ENCODE measurements at regions not wholly inside any gene's neighbourhood (a gene's known extent, or its start where the extent isn't known, plus 50 kb on each side); places are given as distances from the start of the nearest gene placed in this dataset.

DNA sequence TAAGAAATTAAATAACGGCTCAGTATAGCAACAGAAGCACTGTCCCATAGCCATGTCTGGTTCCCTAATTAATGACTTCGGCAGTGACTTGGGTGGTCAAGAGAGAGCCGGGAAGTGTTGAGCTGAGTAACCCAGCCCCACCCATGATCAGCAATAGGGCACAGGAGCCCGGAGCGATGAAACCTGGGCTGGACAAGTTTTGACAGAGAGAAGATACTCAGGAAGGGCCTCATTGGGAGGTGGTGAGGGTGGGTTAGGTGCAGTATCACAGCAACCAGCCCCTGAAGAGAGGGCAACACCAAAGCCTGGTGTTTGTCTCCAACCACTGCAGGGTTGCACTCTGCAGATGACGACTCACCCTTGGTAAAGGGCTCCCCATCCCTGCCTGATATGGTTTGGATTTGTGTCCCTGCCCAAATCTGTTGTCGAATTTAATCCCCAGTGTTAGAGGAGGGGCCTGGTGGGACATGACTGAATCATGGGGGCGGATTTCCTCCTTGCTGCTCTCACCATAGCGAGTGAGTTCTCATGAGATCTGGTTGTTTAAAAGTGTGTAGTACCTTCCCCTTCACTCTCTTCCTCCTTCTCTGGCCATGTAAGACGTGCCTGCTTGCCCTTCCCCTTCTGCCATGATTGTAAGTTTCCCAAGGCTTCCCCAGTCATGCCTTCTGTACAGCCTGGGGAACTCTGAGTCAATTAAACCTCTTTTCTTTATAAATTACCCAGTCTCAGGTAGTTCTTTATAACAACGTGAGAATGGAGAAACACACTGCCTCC, 124.9 kb upstream of the MED13L start:
- DNase-seq (ENCODE audit: low spot score) = no peak

DNA sequence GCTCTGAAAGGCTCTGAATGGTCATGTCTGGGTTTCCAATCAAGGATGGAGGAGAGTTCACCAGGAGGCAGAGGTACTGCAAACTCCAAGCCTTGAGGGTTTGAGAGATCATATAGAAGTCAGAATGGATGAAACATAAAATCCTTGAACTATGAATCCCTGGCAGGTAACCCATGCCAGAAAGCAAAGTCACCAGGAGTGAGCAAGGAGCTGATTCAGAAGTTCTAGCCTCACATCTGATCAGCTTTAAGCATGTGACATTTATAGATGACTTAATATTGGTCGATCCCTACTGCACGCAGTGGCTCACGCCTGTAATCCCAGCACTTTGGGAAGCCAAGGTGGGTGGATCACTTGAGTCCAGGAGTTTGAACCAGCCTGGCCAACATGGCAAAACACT, 126.1 kb upstream of the MED13L start:
- no peak for DNase-seq (ENCODE audit: low spot score)

DNA sequence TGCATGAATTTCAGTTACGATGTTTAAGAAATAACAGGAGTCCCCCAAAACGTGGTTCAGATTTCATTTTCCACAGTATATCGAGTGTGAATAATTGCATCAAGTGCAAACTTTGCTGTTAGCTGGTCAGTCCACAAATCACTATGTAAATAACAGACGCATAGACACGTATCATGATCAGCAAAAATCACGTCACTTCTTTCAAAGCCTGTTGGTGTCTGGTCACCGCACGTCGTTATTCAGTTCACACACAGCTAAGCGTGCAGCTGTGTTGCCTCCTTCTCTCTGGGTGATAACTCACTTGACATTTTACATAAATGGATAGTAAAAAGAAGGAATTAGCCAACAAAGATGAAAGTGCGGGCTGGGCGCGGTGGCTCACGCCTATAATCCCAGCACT, 126.8 kb upstream of the MED13L start:
- no peak for DNase-seq (ENCODE audit: low spot score)

- DNase-seq (ENCODE audit: low spot score) = no peak
These were observed 127.6 kb upstream of the MED13L start for GRCh38 chr12:116404913-116405611.

DNA sequence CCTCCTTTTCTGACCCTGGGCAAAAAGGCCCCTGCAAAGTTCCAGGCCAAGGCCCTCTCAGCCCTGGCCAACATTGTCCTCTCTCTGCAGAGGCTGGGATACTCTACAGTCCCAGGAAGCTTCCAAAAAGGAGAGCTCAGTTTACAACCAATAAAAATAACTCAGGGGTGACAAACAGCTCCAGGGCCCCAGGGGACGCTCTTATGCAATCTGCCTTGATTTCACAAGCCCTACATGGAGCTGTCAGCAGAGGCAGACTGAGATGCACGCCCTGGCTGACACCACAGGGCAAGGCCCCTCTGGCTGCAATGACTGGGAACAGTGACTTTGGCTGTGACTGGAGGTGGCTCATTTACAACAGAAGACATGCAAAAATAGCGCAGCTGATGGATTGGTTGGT, 129.0 kb upstream of the MED13L start:
- DNase-seq (ENCODE audit: low spot score) = no peak

GRCh38 chr12:116408489-116409250, 131.2 kb upstream of the MED13L start:
- no peak for DNase-seq (ENCODE audit: low spot score)

- DNase-seq (ENCODE audit: low spot score) = no peak
These were observed 134.5 kb upstream of the MED13L start for GRCh38 chr12:116411977-116412376.

DNA sequence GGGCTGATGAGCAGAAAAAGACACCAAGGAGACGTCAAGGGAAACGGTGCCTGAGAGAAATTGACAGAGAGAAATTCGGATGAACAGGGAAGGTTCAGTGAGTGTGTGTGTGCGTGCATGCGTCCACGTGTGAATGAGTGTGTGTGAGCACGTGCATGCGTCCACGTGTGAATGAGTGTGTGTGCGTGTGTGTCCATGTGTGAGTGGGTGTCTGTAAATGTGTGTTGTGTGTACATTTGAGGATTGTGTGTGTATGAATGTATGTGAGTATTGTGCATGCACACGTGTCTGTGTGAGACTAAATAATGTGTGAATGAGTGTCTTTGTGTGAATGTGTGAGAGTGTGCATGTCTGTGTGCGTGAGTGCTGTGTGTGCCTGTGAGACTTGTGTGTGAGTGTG, 137.4 kb upstream of the MED13L start:
- DNase-seq (ENCODE audit: low spot score) = no peak

- no peak for DNase-seq (ENCODE audit: low spot score)
These were observed 138.1 kb upstream of the MED13L start for GRCh38 chr12:116415408-116416108.

GRCh38 chr12:116416166-116416565, 138.7 kb upstream of the MED13L start:
- DNase-seq (ENCODE audit: low spot score) = no peak

- DNase-seq (ENCODE audit: low spot score) = no peak
These were observed 140.6 kb upstream of the MAP1LC3B2 start for GRCh38 chr12:116418551-116418950.

GRCh38 chr12:116420227-116420880, 138.8 kb upstream of the MAP1LC3B2 start:
- DNase-seq (ENCODE audit: low spot score) = no peak

GRCh38 chr12:116421785-116422538, 137.2 kb upstream of the MAP1LC3B2 start:
- no peak for DNase-seq (ENCODE audit: low spot score)

- DNase-seq (ENCODE audit: low spot score) = no peak
These were observed 136.1 kb upstream of the MAP1LC3B2 start for GRCh38 chr12:116423094-116423493.

- DNase-seq (ENCODE audit: low spot score) = no peak
These were observed 133.7 kb upstream of the MAP1LC3B2 start for GRCh38 chr12:116425256-116426193.

- no peak for DNase-seq (ENCODE audit: low spot score)
These were observed 132.6 kb upstream of the MAP1LC3B2 start for GRCh38 chr12:116426391-116427136.

DNA sequence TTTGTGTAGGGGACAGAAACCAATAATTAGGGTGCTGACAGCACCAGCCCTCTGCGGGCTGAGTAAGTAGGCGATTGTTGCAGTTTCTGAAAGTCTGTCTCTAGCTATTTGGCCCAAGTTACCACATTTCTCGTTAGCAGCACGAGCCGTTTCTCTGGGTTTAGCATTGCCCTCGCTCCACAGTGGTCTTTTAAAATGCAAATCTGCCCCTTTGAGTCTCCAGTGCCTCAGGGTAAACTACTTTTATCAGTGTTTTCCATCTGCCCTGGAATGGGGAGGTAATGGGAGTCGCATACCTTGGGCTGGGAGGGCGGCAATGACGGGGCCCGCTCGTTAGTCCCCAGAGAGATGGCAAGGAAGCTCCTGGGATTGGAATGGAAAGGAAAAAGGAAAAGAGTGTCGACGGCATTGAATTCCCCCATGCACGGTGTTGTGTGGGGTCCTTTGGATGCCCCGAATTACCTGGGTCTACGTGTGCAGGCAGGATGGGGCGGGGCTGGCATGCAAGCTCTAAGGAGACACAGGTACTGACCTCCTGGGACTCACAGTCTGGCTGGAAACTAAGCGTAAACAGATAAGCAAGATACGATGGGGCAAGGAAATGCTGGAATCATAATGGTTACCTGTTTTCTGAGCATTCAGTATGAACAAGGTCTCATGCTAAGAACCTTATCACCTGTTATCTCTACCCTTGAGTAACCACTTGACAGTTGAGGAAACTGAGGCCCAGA, 131.8 kb upstream of the MAP1LC3B2 start:
- DNase-seq (ENCODE audit: low spot score) = no peak

GRCh38 chr12:116429826-116430360, 129.3 kb upstream of the MAP1LC3B2 start:
- no peak for DNase-seq (ENCODE audit: low spot score)
